HepG2 (cell line): ENCODE measurements at regions not wholly inside any gene's neighbourhood (a gene's known extent, or its start where the extent isn't known, plus 50 kb on each side); places are given as distances from the start of the nearest gene placed in this dataset.

Source experiments
- ATAC-seq: fragments of 200-7000 bp; cut with Tn5 transposase; 3 replicates; pipeline ENCODE4 v1.9.1; 2020; ENCODE audit warnings: mild to moderate bottlenecking, moderate library complexity
- BruUV-seq: library from RNA; stranded (reverse); fragments of 400-500 nt; replicated peaks from 2 replicates; lab custom pipeline; 2021; lab: Mats Ljungman, UMichigan
- CTCF ChIA-PET: fragments of 300-600 bp; formaldehyde crosslinking; extraction: SDS; loops from one replicate; lab custom pipeline; 2021; ENCODE audit warnings: low total read pairs, inconsistent platforms, low intra/inter-chr PET ratio; lab: Yijun Ruan, JAX
- POLR2A ChIA-PET: fragments of 350-600 bp; sonication (Branson Sonifier 250); formaldehyde crosslinking; loops from one replicate; lab custom pipeline; 2020; ENCODE audit warnings: antibody characterized with exemption, inconsistent platforms; lab: Yijun Ruan, JAX
- DNase-seq: peaks from one replicate; pipeline ENCODE4 v3.0.0-alpha.2; 2015; ENCODE audit warnings: low spot score
- FAIRE-seq: peaks from 3 replicates; lab custom pipeline; 2011; peaks lifted over from hg19 to GRCh38; lab: Jason Lieb, UNC
- H2AFZ ChIP-seq: one replicate; pipeline ENCODE4 v1.6.1; 2011; ENCODE audit warnings: low read length, inconsistent platforms
- H3K27ac ChIP-seq: fragments of 300-600 bp; 3 replicates; pipeline ENCODE4 v1.8.0; 2011; ENCODE audit warnings: mixed run types, mild to moderate bottlenecking, mixed read lengths, low read length, inconsistent platforms; ENCODE audit not compliant: insufficient read depth; ENCODE audit errors: extremely low read length
- H3K27me3 ChIP-seq, 2 experiments: fragments of 200-600 bp in 1 of 2; 2 replicates in 1 of 2; 3 replicates in 1 of 2; pipeline versions ENCODE4 v1.6.0 to v1.8.0; 2011; ENCODE audit warnings: low read length in 2 of 2, mild to moderate bottlenecking in 2 of 2, moderate library complexity in 2 of 2, inconsistent platforms in 1 of 2; ENCODE audit not compliant: insufficient read depth in 2 of 2, control insufficient read depth in 1 of 2
- H3K36me3 ChIP-seq, 2 experiments: fragments of 200-600 bp in 1 of 2; replicated peaks in 1 of 2; 2 replicates in 1 of 2; 3 replicates in 1 of 2; pipeline versions ENCODE4 v1.5.1 to v1.8.0; 2011; ENCODE audit warnings: low read length in 2 of 2, inconsistent platforms in 1 of 2; ENCODE audit not compliant: insufficient read depth in 2 of 2, control insufficient read depth in 1 of 2
- H3K4me1 ChIP-seq: 2 replicates; pipeline ENCODE4 v1.5.1; 2012; ENCODE audit warnings: low read length, inconsistent platforms; ENCODE audit not compliant: insufficient read depth
- H3K4me2 ChIP-seq: 2 replicates; pipeline ENCODE4 v1.6.0; 2011; ENCODE audit warnings: low read depth, low read length, inconsistent platforms
- H3K4me3 ChIP-seq, 3 experiments: fragments of 200-600 bp in 1 of 3; sonication (generic), shearing (Covaris generic) in 1 of 3; replicated peaks in 1 of 3; 2 replicates each; pipeline ENCODE4 v1.5.1; 2011 to 2016; ENCODE audit warnings: low read length in 3 of 3, inconsistent platforms in 2 of 3, low read depth in 2 of 3, mild to moderate bottlenecking in 2 of 3, control low read depth in 1 of 3, mixed read lengths in 1 of 3; ENCODE audit not compliant: insufficient read depth in 1 of 3
- H3K79me2 ChIP-seq: one replicate; pipeline ENCODE4 v1.6.1; 2011; ENCODE audit warnings: low read length, inconsistent platforms; ENCODE audit not compliant: insufficient read depth
- H3K9ac ChIP-seq: 2 replicates; pipeline ENCODE4 v1.6.0; 2011; ENCODE audit warnings: mild to moderate bottlenecking, low read depth, low read length, inconsistent platforms; ENCODE audit not compliant: insufficient read depth
- H3K9me3 ChIP-seq: 2 replicates; pipeline ENCODE4 v1.5.1; 2012; ENCODE audit warnings: mild to moderate bottlenecking, low read length
- H4K20me1 ChIP-seq: 2 replicates; pipeline ENCODE4 v1.6.0; 2011; ENCODE audit warnings: inconsistent platforms, mild to moderate bottlenecking, low read length, moderate library complexity; ENCODE audit not compliant: insufficient read depth
- CENPX ChIP-seq: sonication (generic); formaldehyde crosslinking; IDR thresholded peaks from 2 replicates; pipeline ENCODE4 v1.9.0; 2021; ENCODE audit warnings: mild to moderate bottlenecking, missing genetic modification reagents, moderate library complexity
- HIVEP1 ChIP-seq: sonication (generic); formaldehyde crosslinking; IDR thresholded peaks from 2 replicates; pipeline ENCODE4 v1.4.0; 2020; ENCODE audit warnings: mild to moderate bottlenecking, missing genetic modification reagents
- HNRNPL ChIP-seq: fragments of 200-400 bp; formaldehyde crosslinking; IDR thresholded peaks from 2 replicates; pipeline ENCODE4 v1.6.1; 2017; ENCODE audit warnings: mild to moderate bottlenecking, low read depth, low read length
- NR2C2 ChIP-seq: sonication (generic); formaldehyde crosslinking; IDR thresholded peaks from 2 replicates; pipeline ENCODE4 v1.4.0; 2020; ENCODE audit warnings: missing genetic modification reagents, mild to moderate bottlenecking, moderate library complexity, borderline replicate concordance
- SMAD9 ChIP-seq: sonication (generic); formaldehyde crosslinking; IDR thresholded peaks from 2 replicates; pipeline ENCODE4 v1.5.1; 2020; ENCODE audit warnings: mild to moderate bottlenecking, missing genetic modification reagents
- ZBTB7B ChIP-seq: sonication (generic); formaldehyde crosslinking; IDR thresholded peaks from 2 replicates; pipeline ENCODE4 v1.4.0; 2020; ENCODE audit warnings: missing genetic modification reagents
- ZFP36L1 ChIP-seq: sonication (generic); formaldehyde crosslinking; IDR thresholded peaks from 2 replicates; pipeline ENCODE4 v1.8.0; 2022; ENCODE audit warnings: mild to moderate bottlenecking, missing genetic modification reagents, moderate library complexity
- ZNF383 ChIP-seq: sonication (generic); formaldehyde crosslinking; IDR thresholded peaks from 2 replicates; pipeline ENCODE4 v1.4.0; 2020; ENCODE audit warnings: missing genetic modification reagents, mild to moderate bottlenecking, borderline replicate concordance
- ZNF720 ChIP-seq: sonication (generic); formaldehyde crosslinking; IDR thresholded peaks from 2 replicates; pipeline ENCODE4 v1.4.0; 2020; ENCODE audit warnings: missing genetic modification reagents
- WGBS: methylation state at CpG from one replicate; pipeline ENCODE4 v1.1.6; 2017; ENCODE audit warnings: low lambda C conversion rate; 5-methylcytosine and 5-hydroxymethylcytosine counted together
- in situ Hi-C: cut with HindIII; loops from 2 replicates; pipeline ENCODE4 v1.10.0; 2017; ENCODE audit warnings: low pct_unique_long_range_greater_than_20kb; ENCODE audit not compliant: extremely low pct_ligation_motif_present
- intact Hi-C: fragments of 100-400 bp; cut with micrococcal nuclease; formaldehyde crosslinking; loops from one replicate; pipeline ENCODE4 v1.10.0; 2022; ENCODE audit not compliant: unreplicated experiment
- TF ChIP-seq, protein P1 (sequence below): sonication (generic); formaldehyde crosslinking; IDR thresholded peaks from 2 replicates; pipeline ENCODE4 v1.4.0; 2020; ENCODE audit warnings: missing genetic modification reagents

DNA sequence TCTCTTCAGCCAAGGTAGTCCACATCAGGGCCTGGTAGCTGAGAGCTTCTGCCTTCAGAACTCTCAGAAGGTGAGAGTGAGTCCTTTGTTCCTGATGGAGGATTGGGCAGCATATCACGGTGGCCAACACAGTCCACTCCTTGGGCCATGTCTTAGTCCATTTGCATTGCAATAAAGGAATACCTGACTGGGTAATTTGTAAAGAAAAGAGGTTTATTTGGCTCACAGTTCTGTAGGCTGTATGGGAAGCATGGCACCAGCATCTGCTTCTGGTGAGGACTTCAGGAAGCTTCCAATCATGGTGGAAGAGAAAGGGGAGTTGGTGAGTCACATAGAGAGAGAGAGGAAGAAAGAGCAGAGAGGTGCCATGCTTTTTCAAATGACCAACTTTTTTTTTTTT, 98.8 kb downstream of the ADCYAP1 start:
- no peak for TF ChIP-seq SMAD9 (CRISPR knock-in tag)
- TF ChIP-seq, protein P1, sequence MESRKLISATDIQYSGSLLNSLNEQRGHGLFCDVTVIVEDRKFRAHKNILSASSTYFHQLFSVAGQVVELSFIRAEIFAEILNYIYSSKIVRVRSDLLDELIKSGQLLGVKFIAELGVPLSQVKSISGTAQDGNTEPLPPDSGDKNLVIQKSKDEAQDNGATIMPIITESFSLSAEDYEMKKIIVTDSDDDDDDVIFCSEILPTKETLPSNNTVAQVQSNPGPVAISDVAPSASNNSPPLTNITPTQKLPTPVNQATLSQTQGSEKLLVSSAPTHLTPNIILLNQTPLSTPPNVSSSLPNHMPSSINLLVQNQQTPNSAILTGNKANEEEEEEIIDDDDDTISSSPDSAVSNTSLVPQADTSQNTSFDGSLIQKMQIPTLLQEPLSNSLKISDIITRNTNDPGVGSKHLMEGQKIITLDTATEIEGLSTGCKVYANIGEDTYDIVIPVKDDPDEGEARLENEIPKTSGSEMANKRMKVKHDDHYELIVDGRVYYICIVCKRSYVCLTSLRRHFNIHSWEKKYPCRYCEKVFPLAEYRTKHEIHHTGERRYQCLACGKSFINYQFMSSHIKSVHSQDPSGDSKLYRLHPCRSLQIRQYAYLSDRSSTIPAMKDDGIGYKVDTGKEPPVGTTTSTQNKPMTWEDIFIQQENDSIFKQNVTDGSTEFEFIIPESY, result no peak
- TF ChIP-seq CENPX, result no peak
- TF ChIP-seq HIVEP1, result no peak
- no peak for TF ChIP-seq ZFP36L1 (CRISPR knock-in tag)
- TF ChIP-seq ZBTB7B (CRISPR knock-in tag), result no peak
- TF ChIP-seq ZNF383, result no peak
- no peak for TF ChIP-seq ZNF720 (CRISPR knock-in tag)
- no peak for TF ChIP-seq HNRNPL
- no peak for TF ChIP-seq NR2C2 (CRISPR knock-in tag)
- Histone ChIP-seq H3K9ac (no peak overlapping the region), H3K27me3 (no peaks in the 10 kb centered on the region), H3K4me2 (no peak overlapping the region), H2AFZ (no peak overlapping the region), H3K36me3 (no peaks in the 10 kb centered on the region), H4K20me1 (no peaks in the 10 kb centered on the region), H3K79me2 (no peaks in the 10 kb centered on the region), H3K9me3 (no peaks in the 10 kb centered on the region), H3K4me3 (no peak overlapping the region), H3K4me1 (no peaks in the 10 kb centered on the region), H3K27ac (no peak overlapping the region)
- BruUV-seq, result no TSS peak
- in situ Hi-C loops, result no loop called here
- intact Hi-C loops, result no loop called here
- 0% methylated on average over 1 of the region's 1 CpG for WGBS
- no peak for ATAC-seq
- no peak for FAIRE-seq
- CTCF ChIA-PET, result no interaction called here
- POLR2A ChIA-PET, result no interaction called here
- no peak for DNase-seq
